HepG2 (cell line): ENCODE measurements at regions not wholly inside any gene's neighbourhood (a gene's known extent, or its start where the extent isn't known, plus 50 kb on each side); places are given as distances from the start of the nearest gene placed in this dataset.

Experiments
- ATAC-seq: fragments of 200-7000 bp; cut with Tn5 transposase; 3 replicates; pipeline ENCODE4 v1.9.1; 2020; ENCODE audit warnings: mild to moderate bottlenecking, moderate library complexity
- BruUV-seq: library from RNA; stranded (reverse); fragments of 400-500 nt; replicated peaks from 2 replicates; lab custom pipeline; 2021; lab: Mats Ljungman, UMichigan
- CTCF ChIA-PET: fragments of 300-600 bp; formaldehyde crosslinking; extraction: SDS; loops from one replicate; lab custom pipeline; 2021; ENCODE audit warnings: low total read pairs, inconsistent platforms, low intra/inter-chr PET ratio; lab: Yijun Ruan, JAX
- POLR2A ChIA-PET: fragments of 350-600 bp; sonication (Branson Sonifier 250); formaldehyde crosslinking; loops from one replicate; lab custom pipeline; 2020; ENCODE audit warnings: antibody characterized with exemption, inconsistent platforms; lab: Yijun Ruan, JAX
- DNase-seq: peaks from one replicate; pipeline ENCODE4 v3.0.0-alpha.2; 2015; ENCODE audit warnings: low spot score
- FAIRE-seq: peaks from 3 replicates; lab custom pipeline; 2011; peaks lifted over from hg19 to GRCh38; lab: Jason Lieb, UNC
- H2AFZ ChIP-seq: one replicate; pipeline ENCODE4 v1.6.1; 2011; ENCODE audit warnings: low read length, inconsistent platforms
- H3K27ac ChIP-seq: fragments of 300-600 bp; 3 replicates; pipeline ENCODE4 v1.8.0; 2011; ENCODE audit warnings: mixed run types, mild to moderate bottlenecking, mixed read lengths, low read length, inconsistent platforms; ENCODE audit not compliant: insufficient read depth; ENCODE audit errors: extremely low read length
- H3K27me3 ChIP-seq, 2 experiments: fragments of 200-600 bp in 1 of 2; 2 replicates in 1 of 2; 3 replicates in 1 of 2; pipeline versions ENCODE4 v1.6.0 to v1.8.0; 2011; ENCODE audit warnings: low read length in 2 of 2, mild to moderate bottlenecking in 2 of 2, moderate library complexity in 2 of 2, inconsistent platforms in 1 of 2; ENCODE audit not compliant: insufficient read depth in 2 of 2, control insufficient read depth in 1 of 2
- H3K36me3 ChIP-seq, 2 experiments: fragments of 200-600 bp in 1 of 2; replicated peaks in 1 of 2; 2 replicates in 1 of 2; 3 replicates in 1 of 2; pipeline versions ENCODE4 v1.5.1 to v1.8.0; 2011; ENCODE audit warnings: low read length in 2 of 2, inconsistent platforms in 1 of 2; ENCODE audit not compliant: insufficient read depth in 2 of 2, control insufficient read depth in 1 of 2
- H3K4me1 ChIP-seq: 2 replicates; pipeline ENCODE4 v1.5.1; 2012; ENCODE audit warnings: low read length, inconsistent platforms; ENCODE audit not compliant: insufficient read depth
- H3K4me2 ChIP-seq: 2 replicates; pipeline ENCODE4 v1.6.0; 2011; ENCODE audit warnings: low read depth, low read length, inconsistent platforms
- H3K4me3 ChIP-seq, 3 experiments: fragments of 200-600 bp in 1 of 3; sonication (generic), shearing (Covaris generic) in 1 of 3; replicated peaks in 1 of 3; 2 replicates each; pipeline ENCODE4 v1.5.1; 2011 to 2016; ENCODE audit warnings: low read length in 3 of 3, inconsistent platforms in 2 of 3, low read depth in 2 of 3, mild to moderate bottlenecking in 2 of 3, control low read depth in 1 of 3, mixed read lengths in 1 of 3; ENCODE audit not compliant: insufficient read depth in 1 of 3
- H3K79me2 ChIP-seq: one replicate; pipeline ENCODE4 v1.6.1; 2011; ENCODE audit warnings: low read length, inconsistent platforms; ENCODE audit not compliant: insufficient read depth
- H3K9ac ChIP-seq: 2 replicates; pipeline ENCODE4 v1.6.0; 2011; ENCODE audit warnings: mild to moderate bottlenecking, low read depth, low read length, inconsistent platforms; ENCODE audit not compliant: insufficient read depth
- H3K9me3 ChIP-seq: 2 replicates; pipeline ENCODE4 v1.5.1; 2012; ENCODE audit warnings: mild to moderate bottlenecking, low read length
- H4K20me1 ChIP-seq: 2 replicates; pipeline ENCODE4 v1.6.0; 2011; ENCODE audit warnings: inconsistent platforms, mild to moderate bottlenecking, low read length, moderate library complexity; ENCODE audit not compliant: insufficient read depth
- IRX3 ChIP-seq: sonication (generic); formaldehyde crosslinking; IDR thresholded peaks from 2 replicates; pipeline ENCODE4 v1.8.1; 2023; ENCODE audit warnings: mild to moderate bottlenecking, low read depth, missing genetic modification reagents, borderline replicate concordance
- KDM2A ChIP-seq: sonication (generic); formaldehyde crosslinking; IDR thresholded peaks from 2 replicates; pipeline ENCODE4 v1.4.0; 2020; ENCODE audit warnings: low read depth, missing genetic modification reagents, borderline replicate concordance
- ZNF777 ChIP-seq: sonication (generic); formaldehyde crosslinking; IDR thresholded peaks from 2 replicates; pipeline ENCODE4 v1.4.0; 2020; ENCODE audit warnings: missing genetic modification reagents
- ZNF800 ChIP-seq: sonication (generic); formaldehyde crosslinking; IDR thresholded peaks from 2 replicates; pipeline ENCODE4 v1.4.0; 2020; ENCODE audit warnings: missing genetic modification reagents
- WGBS: methylation state at CpG from one replicate; pipeline ENCODE4 v1.1.6; 2017; ENCODE audit warnings: low lambda C conversion rate; 5-methylcytosine and 5-hydroxymethylcytosine counted together
- in situ Hi-C: cut with HindIII; loops from 2 replicates; pipeline ENCODE4 v1.10.0; 2017; ENCODE audit warnings: low pct_unique_long_range_greater_than_20kb; ENCODE audit not compliant: extremely low pct_ligation_motif_present
- intact Hi-C: fragments of 100-400 bp; cut with micrococcal nuclease; formaldehyde crosslinking; loops from one replicate; pipeline ENCODE4 v1.10.0; 2022; ENCODE audit not compliant: unreplicated experiment
- TF ChIP-seq, protein P1 (sequence below): sonication (generic); formaldehyde crosslinking; IDR thresholded peaks from 2 replicates; pipeline ENCODE4 v1.5.0; 2020; ENCODE audit warnings: mild to moderate bottlenecking, missing genetic modification reagents
- TF ChIP-seq, protein P2 (sequence below): sonication (generic); formaldehyde crosslinking; IDR thresholded peaks from 2 replicates; pipeline ENCODE4; 2020; ENCODE audit warnings: missing genetic modification reagents, mild to moderate bottlenecking, borderline replicate concordance
- TF ChIP-seq, protein P3 (sequence below): sonication (generic); formaldehyde crosslinking; IDR thresholded peaks from 2 replicates; pipeline ENCODE4 v1.4.0; 2020; ENCODE audit warnings: missing genetic modification reagents, borderline replicate concordance

GRCh38 chr2:147273628-147274027 is 571.2 kb upstream of the ACVR2A start:
- Histone ChIP-seq H3K79me2 (no peaks in the 10 kb centered on the region), H3K4me1 (no peaks in the 10 kb centered on the region), H3K4me3 (no peak overlapping the region), H3K27me3 (no peaks in the 10 kb centered on the region), H3K9me3 (peaks cover 96% of the 10 kb centered on the region), H3K9ac (no peak overlapping the region), H4K20me1 (no peaks in the 10 kb centered on the region), H3K4me2 (no peak overlapping the region), H2AFZ (no peak overlapping the region), H3K36me3 (no peaks in the 10 kb centered on the region), H3K27ac (no peak overlapping the region)
- TF ChIP-seq, protein P1, sequence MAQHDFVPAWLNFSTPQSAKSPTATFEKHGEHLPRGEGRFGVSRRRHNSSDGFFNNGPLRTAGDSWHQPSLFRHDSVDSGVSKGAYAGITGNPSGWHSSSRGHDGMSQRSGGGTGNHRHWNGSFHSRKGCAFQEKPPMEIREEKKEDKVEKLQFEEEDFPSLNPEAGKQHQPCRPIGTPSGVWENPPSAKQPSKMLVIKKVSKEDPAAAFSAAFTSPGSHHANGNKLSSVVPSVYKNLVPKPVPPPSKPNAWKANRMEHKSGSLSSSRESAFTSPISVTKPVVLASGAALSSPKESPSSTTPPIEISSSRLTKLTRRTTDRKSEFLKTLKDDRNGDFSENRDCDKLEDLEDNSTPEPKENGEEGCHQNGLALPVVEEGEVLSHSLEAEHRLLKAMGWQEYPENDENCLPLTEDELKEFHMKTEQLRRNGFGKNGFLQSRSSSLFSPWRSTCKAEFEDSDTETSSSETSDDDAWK (CRISPR knock-in tag), result no peak
- no peak for TF ChIP-seq KDM2A (CRISPR knock-in tag)
- TF ChIP-seq, protein P2, sequence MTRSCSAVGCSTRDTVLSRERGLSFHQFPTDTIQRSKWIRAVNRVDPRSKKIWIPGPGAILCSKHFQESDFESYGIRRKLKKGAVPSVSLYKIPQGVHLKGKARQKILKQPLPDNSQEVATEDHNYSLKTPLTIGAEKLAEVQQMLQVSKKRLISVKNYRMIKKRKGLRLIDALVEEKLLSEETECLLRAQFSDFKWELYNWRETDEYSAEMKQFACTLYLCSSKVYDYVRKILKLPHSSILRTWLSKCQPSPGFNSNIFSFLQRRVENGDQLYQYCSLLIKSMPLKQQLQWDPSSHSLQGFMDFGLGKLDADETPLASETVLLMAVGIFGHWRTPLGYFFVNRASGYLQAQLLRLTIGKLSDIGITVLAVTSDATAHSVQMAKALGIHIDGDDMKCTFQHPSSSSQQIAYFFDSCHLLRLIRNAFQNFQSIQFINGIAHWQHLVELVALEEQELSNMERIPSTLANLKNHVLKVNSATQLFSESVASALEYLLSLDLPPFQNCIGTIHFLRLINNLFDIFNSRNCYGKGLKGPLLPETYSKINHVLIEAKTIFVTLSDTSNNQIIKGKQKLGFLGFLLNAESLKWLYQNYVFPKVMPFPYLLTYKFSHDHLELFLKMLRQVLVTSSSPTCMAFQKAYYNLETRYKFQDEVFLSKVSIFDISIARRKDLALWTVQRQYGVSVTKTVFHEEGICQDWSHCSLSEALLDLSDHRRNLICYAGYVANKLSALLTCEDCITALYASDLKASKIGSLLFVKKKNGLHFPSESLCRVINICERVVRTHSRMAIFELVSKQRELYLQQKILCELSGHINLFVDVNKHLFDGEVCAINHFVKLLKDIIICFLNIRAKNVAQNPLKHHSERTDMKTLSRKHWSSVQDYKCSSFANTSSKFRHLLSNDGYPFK (CRISPR knock-in tag), result no peak
- no peak for TF ChIP-seq ZNF800 (CRISPR knock-in tag)
- TF ChIP-seq, protein P3, sequence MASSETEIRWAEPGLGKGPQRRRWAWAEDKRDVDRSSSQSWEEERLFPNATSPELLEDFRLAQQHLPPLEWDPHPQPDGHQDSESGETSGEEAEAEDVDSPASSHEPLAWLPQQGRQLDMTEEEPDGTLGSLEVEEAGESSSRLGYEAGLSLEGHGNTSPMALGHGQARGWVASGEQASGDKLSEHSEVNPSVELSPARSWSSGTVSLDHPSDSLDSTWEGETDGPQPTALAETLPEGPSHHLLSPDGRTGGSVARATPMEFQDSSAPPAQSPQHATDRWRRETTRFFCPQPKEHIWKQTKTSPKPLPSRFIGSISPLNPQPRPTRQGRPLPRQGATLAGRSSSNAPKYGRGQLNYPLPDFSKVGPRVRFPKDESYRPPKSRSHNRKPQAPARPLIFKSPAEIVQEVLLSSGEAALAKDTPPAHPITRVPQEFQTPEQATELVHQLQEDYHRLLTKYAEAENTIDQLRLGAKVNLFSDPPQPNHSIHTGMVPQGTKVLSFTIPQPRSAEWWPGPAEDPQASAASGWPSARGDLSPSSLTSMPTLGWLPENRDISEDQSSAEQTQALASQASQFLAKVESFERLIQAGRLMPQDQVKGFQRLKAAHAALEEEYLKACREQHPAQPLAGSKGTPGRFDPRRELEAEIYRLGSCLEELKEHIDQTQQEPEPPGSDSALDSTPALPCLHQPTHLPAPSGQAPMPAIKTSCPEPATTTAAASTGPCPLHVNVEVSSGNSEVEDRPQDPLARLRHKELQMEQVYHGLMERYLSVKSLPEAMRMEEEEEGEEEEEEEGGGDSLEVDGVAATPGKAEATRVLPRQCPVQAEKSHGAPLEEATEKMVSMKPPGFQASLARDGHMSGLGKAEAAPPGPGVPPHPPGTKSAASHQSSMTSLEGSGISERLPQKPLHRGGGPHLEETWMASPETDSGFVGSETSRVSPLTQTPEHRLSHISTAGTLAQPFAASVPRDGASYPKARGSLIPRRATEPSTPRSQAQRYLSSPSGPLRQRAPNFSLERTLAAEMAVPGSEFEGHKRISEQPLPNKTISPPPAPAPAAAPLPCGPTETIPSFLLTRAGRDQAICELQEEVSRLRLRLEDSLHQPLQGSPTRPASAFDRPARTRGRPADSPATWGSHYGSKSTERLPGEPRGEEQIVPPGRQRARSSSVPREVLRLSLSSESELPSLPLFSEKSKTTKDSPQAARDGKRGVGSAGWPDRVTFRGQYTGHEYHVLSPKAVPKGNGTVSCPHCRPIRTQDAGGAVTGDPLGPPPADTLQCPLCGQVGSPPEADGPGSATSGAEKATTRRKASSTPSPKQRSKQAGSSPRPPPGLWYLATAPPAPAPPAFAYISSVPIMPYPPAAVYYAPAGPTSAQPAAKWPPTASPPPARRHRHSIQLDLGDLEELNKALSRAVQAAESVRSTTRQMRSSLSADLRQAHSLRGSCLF (CRISPR knock-in tag), result no peak
- TF ChIP-seq IRX3, result no peak
- no peak for TF ChIP-seq ZNF777 (CRISPR knock-in tag)
- ChIA-PET CTCF (no interaction called here), POLR2A (no interaction called here)
- WGBS, result 0% methylated on average over 1 of the region's 1 CpG
- intact Hi-C loops (no loop called here), in situ Hi-C loops (no loop called here)
- no peak for FAIRE-seq
- ATAC-seq, result no peak
- no TSS peak for BruUV-seq
- no peak for DNase-seq
